Activated CD8-positive, alpha-beta T cell treated with anti-CD3 and anti-CD28 coated beads, Interleukin-2, amount 10 ng/mL, durations not matched to agents 7 days and 5 days (primary cell): ENCODE measurements at regions not wholly inside any gene's neighbourhood (a gene's known extent, or its start where the extent isn't known, plus 50 kb on each side); places are given as distances from the start of the nearest gene placed in this dataset.
"Not testable (repeated sequence)": the region's sequence is repeated elsewhere in the genome, so short reads cannot be mapped to it uniquely, and the experiment has no call there.

Source experiments
- ATAC-seq: fragments of 150-1000 bp; cut with Tn5 transposase; one replicate; pipeline ENCODE4 v1.10.0; 2021; ENCODE audit warnings: moderate library complexity
- CTCF ChIA-PET: fragments of 350-600 bp; sonication (Branson Sonifier 250); formaldehyde crosslinking; loops from one replicate; lab custom pipeline; 2021; ENCODE audit warnings: antibody characterized with exemption; lab: Charles Lee
- POLR2A ChIA-PET: fragments of 350-600 bp; sonication (Branson Sonifier 250); formaldehyde crosslinking; loops from one replicate; lab custom pipeline; 2021; ENCODE audit warnings: antibody characterized with exemption; lab: Charles Lee
- DNase-seq: peaks from one replicate; pipeline ENCODE4 v3.0.0-alpha.2; 2020
- H3K27ac Mint-ChIP-seq: one replicate; pipeline ENCODE4 v1.8.0; 2021; ENCODE audit warnings: mild to moderate bottlenecking, mixed read lengths
- H3K27me3 Mint-ChIP-seq: one replicate; pipeline ENCODE4 v1.8.0; 2021; ENCODE audit warnings: low read depth, mixed read lengths
- H3K36me3 Mint-ChIP-seq: one replicate; pipeline ENCODE4 v1.8.0; 2021; ENCODE audit warnings: low read depth, mixed read lengths
- H3K4me1 Mint-ChIP-seq: one replicate; pipeline ENCODE4 v1.8.0; 2021; ENCODE audit warnings: low read depth, mixed read lengths
- H3K4me3 Mint-ChIP-seq: one replicate; pipeline ENCODE4 v1.8.0; 2021; ENCODE audit warnings: mild to moderate bottlenecking, mixed read lengths
- H3K9me3 Mint-ChIP-seq: one replicate; pipeline ENCODE4 v1.8.0; 2022; ENCODE audit warnings: mixed read lengths; ENCODE audit not compliant: insufficient read depth

GRCh38 chr16:63690267-63690666 is 1431.6 kb downstream of the CDH11 start:
- H3K4me3 Mint-ChIP-seq, result no peak overlapping the region
- no peak overlapping the region for H3K27ac Mint-ChIP-seq
- POLR2A ChIA-PET, result no interaction called here
- CTCF ChIA-PET, result no interaction called here
- ATAC-seq, result no peak
- H3K9me3 Mint-ChIP-seq, result peaks cover 31% of the 10 kb centered on the region
- H3K36me3 Mint-ChIP-seq, result no peaks in the 10 kb centered on the region
- no peak for DNase-seq
- no peaks in the 10 kb centered on the region for H3K27me3 Mint-ChIP-seq
- no peaks in the 10 kb centered on the region for H3K4me1 Mint-ChIP-seq

- Mint-ChIP-seq H3K27ac (no peak overlapping the region), H3K36me3 (no peaks in the 10 kb centered on the region), H3K9me3 (peaks cover 23% of the 10 kb centered on the region), H3K4me3 (no peak overlapping the region), H3K27me3 (no peaks in the 10 kb centered on the region), H3K4me1 (no peaks in the 10 kb centered on the region)
- CTCF ChIA-PET, result no interaction called here
- POLR2A ChIA-PET, result no interaction called here
- no peak for ATAC-seq
- no peak for DNase-seq
These were observed 1432.8 kb downstream of the CDH11 start for GRCh38 chr16:63689068-63689467.

GRCh38 chr16:63684149-63685101 is 1437.4 kb downstream of the CDH11 start:
- Mint-ChIP-seq H3K4me1 (no peaks in the 10 kb centered on the region), H3K9me3 (peaks cover 14% of the 10 kb centered on the region), H3K27ac (no peak overlapping the region), H3K4me3 (no peak overlapping the region), H3K36me3 (no peaks in the 10 kb centered on the region), H3K27me3 (no peaks in the 10 kb centered on the region)
- ATAC-seq (no peak), DNase-seq (no peak)
- ChIA-PET CTCF (no interaction called here), POLR2A (no interaction called here)

GRCh38 chr16:63682844-63683243 is 1439.0 kb downstream of the CDH11 start:
- H3K9me3 Mint-ChIP-seq, result peaks cover 10% of the 10 kb centered on the region
- H3K27ac Mint-ChIP-seq, result no peak overlapping the region
- no peaks in the 10 kb centered on the region for H3K27me3 Mint-ChIP-seq
- DNase-seq, result no peak
- no peaks in the 10 kb centered on the region for H3K36me3 Mint-ChIP-seq
- ChIA-PET CTCF (no interaction called here), POLR2A (no interaction called here)
- ATAC-seq, result no peak
- H3K4me3 Mint-ChIP-seq, result no peak overlapping the region
- H3K4me1 Mint-ChIP-seq, result no peaks in the 10 kb centered on the region

GRCh38 chr16:63672493-63672892 is 1449.4 kb downstream of the CDH11 start:
- Mint-ChIP-seq H3K4me1 (no peaks in the 10 kb centered on the region), H3K4me3 (no peak overlapping the region), H3K9me3 (peaks cover 29% of the 10 kb centered on the region), H3K36me3 (no peaks in the 10 kb centered on the region), H3K27me3 (no peaks in the 10 kb centered on the region), H3K27ac (no peak overlapping the region)
- ATAC-seq (no peak), DNase-seq (no peak)
- POLR2A ChIA-PET, result no interaction called here
- CTCF ChIA-PET, result no interaction called here

- no peaks in the 10 kb centered on the region for H3K4me1 Mint-ChIP-seq
- ATAC-seq (no peak), DNase-seq (no peak)
- ChIA-PET POLR2A (no interaction called here), CTCF (no interaction called here)
- H3K9me3 Mint-ChIP-seq, result peaks cover 8% of the 10 kb centered on the region
- H3K27ac Mint-ChIP-seq, result no peak overlapping the region
- H3K36me3 Mint-ChIP-seq, result no peaks in the 10 kb centered on the region
- H3K27me3 Mint-ChIP-seq, result no peaks in the 10 kb centered on the region
- H3K4me3 Mint-ChIP-seq, result no peak overlapping the region
These were observed 1458.7 kb downstream of the CDH11 start for GRCh38 chr16:63663155-63663554.

GRCh38 chr16:63655846-63656245 is 1466.0 kb downstream of the CDH11 start:
- H3K27ac Mint-ChIP-seq, result no peak overlapping the region
- H3K4me1 Mint-ChIP-seq, result no peaks in the 10 kb centered on the region
- no peak for ATAC-seq
- H3K36me3 Mint-ChIP-seq, result no peaks in the 10 kb centered on the region
- H3K9me3 Mint-ChIP-seq, result peaks cover 15% of the 10 kb centered on the region
- H3K27me3 Mint-ChIP-seq, result no peaks in the 10 kb centered on the region
- DNase-seq, result no peak
- CTCF ChIA-PET, result no interaction called here
- H3K4me3 Mint-ChIP-seq, result no peak overlapping the region
- POLR2A ChIA-PET, result no interaction called here

GRCh38 chr16:63653044-63653839 is 1468.6 kb downstream of the CDH11 start:
- Mint-ChIP-seq H3K4me3 (no peak overlapping the region), H3K4me1 (no peaks in the 10 kb centered on the region), H3K9me3 (peaks cover 15% of the 10 kb centered on the region), H3K36me3 (no peaks in the 10 kb centered on the region), H3K27ac (no peak overlapping the region), H3K27me3 (no peaks in the 10 kb centered on the region)
- POLR2A ChIA-PET, result interaction anchor here (0.6 kb wide), 1 partner anchor 717 kb away, joined by 3 read pairs; no protein-coding TSS in a partner anchor
- ATAC-seq, result no peak
- no peak for DNase-seq
- CTCF ChIA-PET, result no interaction called here

GRCh38 chr16:63652091-63652490 is 1469.8 kb downstream of the CDH11 start:
- DNase-seq (no peak), ATAC-seq (no peak)
- H3K36me3 Mint-ChIP-seq, result no peaks in the 10 kb centered on the region
- peaks cover 17% of the 10 kb centered on the region for H3K9me3 Mint-ChIP-seq
- CTCF ChIA-PET, result no interaction called here
- H3K4me3 Mint-ChIP-seq, result no peak overlapping the region
- no peak overlapping the region for H3K27ac Mint-ChIP-seq
- H3K4me1 Mint-ChIP-seq, result no peaks in the 10 kb centered on the region
- POLR2A ChIA-PET, result no interaction called here
- no peaks in the 10 kb centered on the region for H3K27me3 Mint-ChIP-seq

GRCh38 chr16:63650550-63650949 is 1471.3 kb downstream of the CDH11 start:
- Mint-ChIP-seq H3K9me3 (peaks cover 17% of the 10 kb centered on the region), H3K27me3 (no peaks in the 10 kb centered on the region), H3K4me3 (no peak overlapping the region), H3K4me1 (no peaks in the 10 kb centered on the region), H3K36me3 (no peaks in the 10 kb centered on the region), H3K27ac (no peak overlapping the region)
- DNase-seq (no peak), ATAC-seq (no peak)
- CTCF ChIA-PET, result no interaction called here
- POLR2A ChIA-PET, result no interaction called here

- CTCF ChIA-PET, H3K36me3 Mint-ChIP-seq, H3K4me3 Mint-ChIP-seq, POLR2A ChIA-PET, DNase-seq, H3K27me3 Mint-ChIP-seq, H3K4me1 Mint-ChIP-seq, ATAC-seq, H3K27ac Mint-ChIP-seq: not testable (repeated sequence)
- peaks cover 26% of the 10 kb centered on the region for H3K9me3 Mint-ChIP-seq
These were observed 1488.0 kb downstream of the CDH11 start for GRCh38 chr16:63633706-63634445.
